ENCODE measurements at regions not wholly inside any gene's neighbourhood (a gene's known extent, or its start where the extent isn't known, plus 50 kb on each side); places are given as distances from the start of the nearest gene placed in this dataset.

- peak; percentile 80 to 82 for TF ChIP-seq NRF1 (conservative IDR thresholded peaks at IDR 0.05 in 1 of 2, IDR thresholded peaks at IDR 0.05 in 1 of 2)
- TF ChIP-seq ZNF175 (CRISPR knock-in tag; IDR thresholded peaks at IDR 0.05; ENCODE audit: low read depth): 0 out of 2 replicates have a peak, but pooled peaks have one; percentile 43
- TF ChIP-seq EP300 (IDR thresholded peaks at IDR 0.05; ENCODE audit: low read length): peak; percentile 69
- peak in 1 of 2 experiments; percentile 12; a peak in 1 of 4 replicates for TF ChIP-seq RAD21 (CRISPR knock-in tag; conservative IDR thresholded peaks at IDR 0.05 in 1 of 2, IDR thresholded peaks at IDR 0.05 in 1 of 2)
- TF ChIP-seq TEAD1 (CRISPR knock-in tag; IDR thresholded peaks at IDR 0.05): 0 out of 4 replicates have a peak, but pooled peaks of 1 of the 2 experiments have one; percentile 29
- TF ChIP-seq HDAC3 (IDR thresholded peaks at IDR 0.05; ENCODE audit: borderline replicate concordance, partially characterized antibody): peak; percentile 60
These were observed 115.5 kb downstream of the TNFAIP3 start (continued) for GRCh38 chr6:137982418-137983189.

GRCh38 chr6:137983269-137983668 lies 116.2 kb downstream of the TNFAIP3 start:
- no peak for TF ChIP-seq ZNF79 (CRISPR knock-in tag; IDR thresholded peaks at IDR 0.05; ENCODE audit: low read depth)
- no peak for TF ChIP-seq ZSCAN32 (CRISPR knock-in tag; IDR thresholded peaks at IDR 0.05)
- no peak for TF ChIP-seq TBP (optimal IDR thresholded peaks at IDR 0.05; ENCODE audit: low read depth, low read length)
- no peak for TF ChIP-seq ZNF551 (CRISPR knock-in tag; IDR thresholded peaks at IDR 0.05)
- DNase-seq (ENCODE audit: extremely low read depth in 1 of 4, low spot score in 3 of 4): no peak
- CTCF ChIA-PET (ENCODE audit: low intra/inter-chr PET ratio): interaction anchor here (1.1 to 1.4 kb wide), 2 partner anchors 275 to 278 kb away, joined by 3 read pairs; no protein-coding TSS in a partner anchor
- Histone ChIP-seq H3K4me3 (no peak overlapping the region), H3K9me3 (replicated peaks; ENCODE audit: control insufficient read depth, insufficient read depth, low read depth, low read length) (no peaks in the 10 kb centered on the region), H3K27ac (ENCODE audit: extremely low read depth, low read depth, low read length) (no peak overlapping the region), H3K4me1 (replicated peaks in 1 of 2; ENCODE audit: control insufficient read depth in 2 of 2, insufficient read depth in 2 of 2, low read length in 2 of 2) (peaks cover 7 to 25% of the 10 kb centered on the region in 2 experiments), H4K20me1 (replicated peaks; ENCODE audit: control insufficient read depth, insufficient read depth, low read length) (no peaks in the 10 kb centered on the region), H3K27me3 (ENCODE audit: control insufficient read depth in 2 of 2, insufficient read depth in 2 of 2, low read length in 2 of 2) (no peaks in the 10 kb centered on the region), H3K36me3 (ENCODE audit: control insufficient read depth, insufficient read depth, low read length) (no peaks in the 10 kb centered on the region), H3K9me1 (ENCODE audit: control insufficient read depth, insufficient read depth, low read length) (no peaks in the 10 kb centered on the region), H3K79me2 (ENCODE audit: control insufficient read depth, insufficient read depth, low read length) (no peaks in the 10 kb centered on the region), H2AFZ (ENCODE audit: low read depth, low read length) (no peak overlapping the region), H3K9ac (ENCODE audit: insufficient read depth in 1 of 2, low read depth in 2 of 2, low read length in 2 of 2) (no peak overlapping the region), H3K4me2 (ENCODE audit: insufficient read depth, low read length) (no peak overlapping the region)
- intact Hi-C loops (cut with micrococcal nuclease) (no loop called here), in situ Hi-C loops (cut with MboI) (no loop called here)
- BruUV-seq (replicated peaks): no TSS peak
- peak; percentile 54 for ATAC-seq
- no peak for FAIRE-seq
- 33% methylated on average over 5 of the region's 5 CpGs for WGBS (ENCODE audit: insufficient coverage, low coverage, missing lambda C conversion rate)
- POLR2A ChIA-PET: interaction anchor here (0.5 kb wide), 1 partner anchor 275 kb away, joined by 3 read pairs; no protein-coding TSS in a partner anchor

All from K562 (cell line).